ENCODE measurements at regions not wholly inside any gene's neighbourhood (a gene's known extent, or its start where the extent isn't known, plus 50 kb on each side); places are given as distances from the start of the nearest gene placed in this dataset.

GRCh38 chr14:31955936-31956579, 121.0 kb upstream of the ARHGAP5 start:
- Histone ChIP-seq H3K4me3 (ENCODE audit: low read depth, low read length) (no peak overlapping the region), H3K9ac (no peak overlapping the region), H3K79me2 (no peaks in the 10 kb centered on the region), H3K4me1 (no peaks in the 10 kb centered on the region), H3K9me3 (ENCODE audit: control insufficient read depth, low read length) (no peaks in the 10 kb centered on the region), H3K4me2 (ENCODE audit: low read length) (no peak overlapping the region), H3K27ac (no peak overlapping the region), H3K36me3 (ENCODE audit: control insufficient read depth, insufficient read depth, low read length) (no peaks in the 10 kb centered on the region), H2AFZ (no peak overlapping the region), H3K27me3 (ENCODE audit: control insufficient read depth, insufficient read depth, low read length) (no peaks in the 10 kb centered on the region)
- no peak for TF ChIP-seq CTCF (IDR thresholded peaks at IDR 0.05)

GRCh38 chr14:31957565-31957964, 119.5 kb upstream of the ARHGAP5 start:
- no peak overlapping the region for H3K27ac ChIP-seq
- TF ChIP-seq CTCF (IDR thresholded peaks at IDR 0.05): no peak
- no peaks in the 10 kb centered on the region for H3K36me3 ChIP-seq (ENCODE audit: control insufficient read depth, insufficient read depth, low read length)
- no peak overlapping the region for H2AFZ ChIP-seq
- no peaks in the 10 kb centered on the region for H3K79me2 ChIP-seq
- no peak overlapping the region for H3K4me2 ChIP-seq (ENCODE audit: low read length)
- H3K27me3 ChIP-seq (ENCODE audit: control insufficient read depth, insufficient read depth, low read length): no peaks in the 10 kb centered on the region
- no peaks in the 10 kb centered on the region for H3K4me1 ChIP-seq
- H3K9ac ChIP-seq: no peak overlapping the region
- no peaks in the 10 kb centered on the region for H3K9me3 ChIP-seq (ENCODE audit: control insufficient read depth, low read length)
- no peak overlapping the region for H3K4me3 ChIP-seq (ENCODE audit: low read depth, low read length)

DNA sequence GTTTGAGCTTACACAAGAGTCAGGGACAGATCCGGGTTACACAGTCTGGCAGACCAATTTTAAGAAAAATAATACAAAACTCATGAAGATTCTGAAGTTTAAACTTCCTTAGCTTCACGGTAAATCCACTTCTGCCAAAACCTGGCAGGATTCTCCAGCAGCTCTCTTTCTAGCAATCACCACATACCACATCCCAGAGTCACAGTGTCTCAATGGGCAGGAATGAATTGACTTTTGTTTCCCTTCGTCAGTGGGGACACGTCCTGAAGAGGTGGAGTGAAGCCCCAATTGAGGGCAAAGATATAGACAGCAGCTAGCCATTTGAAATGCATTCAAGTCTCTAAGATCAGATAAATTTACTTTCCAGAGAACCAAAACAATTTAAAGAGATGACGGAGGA, 117.1 kb upstream of the ARHGAP5 start:
- no peaks in the 10 kb centered on the region for H3K4me1 ChIP-seq
- no peaks in the 10 kb centered on the region for H3K36me3 ChIP-seq (ENCODE audit: control insufficient read depth, insufficient read depth, low read length)
- H3K79me2 ChIP-seq: no peaks in the 10 kb centered on the region
- H3K27ac ChIP-seq: no peak overlapping the region
- no peak overlapping the region for H2AFZ ChIP-seq
- H3K9me3 ChIP-seq (ENCODE audit: control insufficient read depth, low read length): no peaks in the 10 kb centered on the region
- H3K9ac ChIP-seq: no peak overlapping the region
- no peak overlapping the region for H3K4me3 ChIP-seq (ENCODE audit: low read depth, low read length)
- no peak for TF ChIP-seq CTCF (IDR thresholded peaks at IDR 0.05)
- no peaks in the 10 kb centered on the region for H3K27me3 ChIP-seq (ENCODE audit: control insufficient read depth, insufficient read depth, low read length)
- H3K4me2 ChIP-seq (ENCODE audit: low read length): no peak overlapping the region

DNA sequence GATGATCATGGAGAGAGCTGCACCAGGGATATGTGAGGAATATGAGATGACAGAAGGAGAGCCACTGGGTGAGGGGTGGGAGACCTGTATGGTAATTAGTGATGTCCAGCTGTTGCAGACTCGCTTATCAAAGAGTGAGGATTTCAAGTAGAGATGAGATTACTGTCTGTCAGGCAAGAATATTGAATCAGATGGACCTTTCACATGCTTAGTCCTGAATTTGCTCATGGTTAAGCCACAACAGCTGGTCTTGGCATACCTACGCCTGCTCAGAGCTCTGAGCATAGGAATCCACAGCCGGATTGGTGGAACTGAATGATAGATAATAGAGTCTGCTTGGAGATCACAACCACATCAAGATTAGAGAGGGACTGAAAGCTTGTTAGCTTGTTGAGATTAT, 115.2 kb upstream of the ARHGAP5 start:
- no peak for TF ChIP-seq CTCF (IDR thresholded peaks at IDR 0.05)
- no peaks in the 10 kb centered on the region for H3K9me3 ChIP-seq (ENCODE audit: control insufficient read depth, low read length)
- no peaks in the 10 kb centered on the region for H3K79me2 ChIP-seq
- peaks cover 3% of the 10 kb centered on the region for H3K4me1 ChIP-seq
- H3K4me2 ChIP-seq (ENCODE audit: low read length): no peak overlapping the region
- H3K9ac ChIP-seq: no peak overlapping the region
- no peak overlapping the region for H3K4me3 ChIP-seq (ENCODE audit: low read depth, low read length)
- no peak overlapping the region for H2AFZ ChIP-seq
- H3K27me3 ChIP-seq (ENCODE audit: control insufficient read depth, insufficient read depth, low read length): no peaks in the 10 kb centered on the region
- no peak overlapping the region for H3K27ac ChIP-seq
- H3K36me3 ChIP-seq (ENCODE audit: control insufficient read depth, insufficient read depth, low read length): no peaks in the 10 kb centered on the region

DNA sequence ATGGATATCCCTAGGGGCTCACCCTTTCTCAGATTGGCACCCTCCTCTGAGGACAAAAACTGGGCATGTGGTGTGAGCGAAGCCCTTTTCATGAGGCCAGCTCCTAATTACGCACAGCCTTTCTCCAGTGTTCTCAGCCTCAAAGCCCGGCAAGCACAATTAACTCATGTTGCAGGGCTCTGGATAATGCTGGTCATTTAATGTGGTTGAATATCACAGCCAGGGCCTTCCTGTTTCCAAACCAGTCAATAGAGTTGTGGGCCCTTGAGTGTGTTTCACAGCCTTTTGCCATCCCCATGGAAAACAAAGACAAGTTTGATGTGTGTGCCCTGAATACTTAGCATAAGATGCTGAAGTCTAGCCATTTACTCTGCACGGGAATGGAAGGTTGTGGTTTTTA, 114.2 kb upstream of the ARHGAP5 start:
- H3K9me3 ChIP-seq (ENCODE audit: control insufficient read depth, low read length): no peaks in the 10 kb centered on the region

More for the DNA sequence above, 114.2 kb upstream of the ARHGAP5 start:
- H3K4me2 ChIP-seq (ENCODE audit: low read length): no peak overlapping the region
- no peaks in the 10 kb centered on the region for H3K79me2 ChIP-seq
- no peak overlapping the region for H2AFZ ChIP-seq
- no peak overlapping the region for H3K27ac ChIP-seq
- peaks cover 3% of the 10 kb centered on the region for H3K4me1 ChIP-seq
- H3K9ac ChIP-seq: no peak overlapping the region
- no peak overlapping the region for H3K4me3 ChIP-seq (ENCODE audit: low read depth, low read length)
- no peak for TF ChIP-seq CTCF (IDR thresholded peaks at IDR 0.05)
- H3K36me3 ChIP-seq (ENCODE audit: control insufficient read depth, insufficient read depth, low read length): no peaks in the 10 kb centered on the region
- H3K27me3 ChIP-seq (ENCODE audit: control insufficient read depth, insufficient read depth, low read length): no peaks in the 10 kb centered on the region

Data from parathyroid adenoma (tissue), 2 donors.